GM12878 (cell line): ENCODE measurements at regions not wholly inside any gene's neighbourhood (a gene's known extent, or its start where the extent isn't known, plus 50 kb on each side); places are given as distances from the start of the nearest gene placed in this dataset.

Experiments used
- ATAC-seq: fragments of 200-7000 bp; cut with Tn5 transposase; 3 replicates; pipeline ENCODE4 v1.9.1; 2020; ENCODE audit warnings: mild to moderate bottlenecking, moderate library complexity
- BruUV-seq: library from RNA; stranded (reverse); fragments of 400-500 nt; replicated peaks from 2 replicates; lab custom pipeline; 2021; lab: Mats Ljungman, UMichigan
- CTCF ChIA-PET: fragments of 300-600 bp; sonication (Branson Sonifier 250); formaldehyde crosslinking; extraction: SDS; loops from one replicate; lab custom pipeline; 2021; ENCODE audit warnings: inconsistent platforms; lab: Yijun Ruan, JAX
- POLR2A ChIA-PET: fragments of 350-600 bp; formaldehyde crosslinking; extraction: SDS; loops from one replicate; lab custom pipeline; 2021; ENCODE audit warnings: inconsistent platforms; lab: Charles Lee
- RAD21 ChIA-PET: fragments of 300-600 bp; sonication (Branson Sonifier 250); formaldehyde crosslinking; loops from one replicate; lab custom pipeline; 2023; ENCODE audit warnings: antibody characterized with exemption; ENCODE audit not compliant: unreplicated experiment; lab: Charles Lee
- SMC1A ChIA-PET: fragments of 300-600 bp; sonication (Branson Sonifier 250); formaldehyde crosslinking; loops from one replicate; lab custom pipeline; 2023; ENCODE audit not compliant: unreplicated experiment, uncharacterized antibody; lab: Charles Lee
- DNase-seq: peaks from one replicate; pipeline ENCODE4 v3.0.0-alpha.2; 2011; ENCODE audit warnings: low read depth, low spot score
- FAIRE-seq: peaks from 3 replicates; lab custom pipeline; 2011; peaks lifted over from hg19 to GRCh38; lab: Jason Lieb, UNC
- H2AFZ ChIP-seq: 2 replicates; pipeline ENCODE4 v1.6.0; 2011; ENCODE audit warnings: low read depth, low read length, control low read depth; ENCODE audit not compliant: control insufficient read depth
- H3K27ac ChIP-seq: 2 replicates; pipeline ENCODE4 v1.5.1; 2011; ENCODE audit warnings: control low read depth; ENCODE audit not compliant: control insufficient read depth, insufficient read depth
- H3K27me3 ChIP-seq, 2 experiments: replicated peaks in 1 of 2; 2 replicates each; pipeline versions ENCODE4 v1.6.0 to v1.6.1; 2011; ENCODE audit warnings: low read length in 1 of 2; ENCODE audit not compliant: control insufficient read depth in 2 of 2, insufficient read depth in 2 of 2
- H3K36me3 ChIP-seq, 2 experiments: 2 replicates each; pipeline ENCODE4 v1.5.1; 2011; ENCODE audit warnings: low read length in 1 of 2; ENCODE audit not compliant: control insufficient read depth in 2 of 2, insufficient read depth in 2 of 2
- H3K4me1 ChIP-seq: 2 replicates; pipeline ENCODE4 v1.6.1; 2011; ENCODE audit warnings: mild to moderate bottlenecking, low read length, moderate library complexity, mixed read lengths; ENCODE audit not compliant: control insufficient read depth, insufficient read depth
- H3K4me2 ChIP-seq: 2 replicates; pipeline ENCODE4 v1.6.0; 2011; ENCODE audit warnings: control low read depth; ENCODE audit not compliant: control insufficient read depth, insufficient read depth
- H3K4me3 ChIP-seq: fragments of 200-600 bp; sonication (generic); 2 replicates; pipeline ENCODE4 v1.5.1; 2016
- H3K79me2 ChIP-seq: 2 replicates; pipeline ENCODE4 v1.6.0; 2011; ENCODE audit warnings: low read length; ENCODE audit not compliant: control insufficient read depth, insufficient read depth
- H3K9ac ChIP-seq: 2 replicates; pipeline ENCODE4 v1.8.0; 2011; ENCODE audit warnings: low read length, control low read depth, mixed read lengths; ENCODE audit not compliant: control insufficient read depth, insufficient read depth
- H3K9me3 ChIP-seq: replicated peaks from 3 replicates; pipeline ENCODE4 v1.5.1; 2011; ENCODE audit warnings: mild to moderate bottlenecking, low read length; ENCODE audit not compliant: control insufficient read depth, insufficient read depth
- H4K20me1 ChIP-seq: 2 replicates; pipeline ENCODE4 v1.6.0; 2011; ENCODE audit not compliant: control insufficient read depth, insufficient read depth
- BMI1 ChIP-seq: fragments of 450-650 bp; IDR thresholded peaks from 2 replicates; pipeline ENCODE4 v1.6.1; 2016; ENCODE audit warnings: mild to moderate bottlenecking, moderate library complexity, borderline replicate concordance
- IKZF2 ChIP-seq, 2 experiments: fragments of 450-650 bp; IDR thresholded peaks; 2 replicates each; pipeline ENCODE4 v1.6.1; 2017; ENCODE audit warnings: mild to moderate bottlenecking in 2 of 2, moderate library complexity in 2 of 2
- PRDM15 ChIP-seq: fragments of 450-650 bp; formaldehyde crosslinking; IDR thresholded peaks from 2 replicates; pipeline ENCODE4 v1.4.0; 2020; ENCODE audit warnings: mild to moderate bottlenecking, moderate library complexity
- USF2 ChIP-seq: IDR thresholded peaks from 2 replicates; pipeline ENCODE4 v1.6.1; 2011; ENCODE audit warnings: low read depth, low read length, improper control_type of control experiment, borderline replicate concordance
- ZNF592 ChIP-seq: fragments of 450-650 bp; IDR thresholded peaks from 2 replicates; pipeline ENCODE4 v1.6.1; 2017; ENCODE audit warnings: mild to moderate bottlenecking, moderate library complexity
- WGBS: methylation state at CpG from one replicate; pipeline ENCODE4 v1.1.6; 2016; ENCODE audit warnings: low lambda C conversion rate; ENCODE audit not compliant: insufficient replicate concordance, insufficient coverage; ENCODE audit errors: missing lambda C conversion rate; 5-methylcytosine and 5-hydroxymethylcytosine counted together
- in situ Hi-C: fragments of 300-500 bp; cut with MboI; formaldehyde crosslinking; loops from 9 replicates; pipeline ENCODE4 v1.14.3; 2018; ENCODE audit warnings: mixed read lengths
- intact Hi-C: fragments of 100-400 bp; cut with micrococcal nuclease; formaldehyde crosslinking; loops from one replicate; pipeline ENCODE4 v1.14.2; 2022; ENCODE audit not compliant: unreplicated experiment
- TF ChIP-seq, protein P1 (sequence below): fragments of 450-650 bp; IDR thresholded peaks from 2 replicates; pipeline ENCODE4 v1.6.1; 2018; ENCODE audit warnings: borderline replicate concordance, mild to moderate bottlenecking; ENCODE audit not compliant: partially characterized antibody
- TF ChIP-seq, protein P2 (sequence below): IDR thresholded peaks from 2 replicates; pipeline ENCODE4 v1.6.1; 2012; ENCODE audit warnings: low read depth, low read length, improper control_type of control experiment

DNA sequence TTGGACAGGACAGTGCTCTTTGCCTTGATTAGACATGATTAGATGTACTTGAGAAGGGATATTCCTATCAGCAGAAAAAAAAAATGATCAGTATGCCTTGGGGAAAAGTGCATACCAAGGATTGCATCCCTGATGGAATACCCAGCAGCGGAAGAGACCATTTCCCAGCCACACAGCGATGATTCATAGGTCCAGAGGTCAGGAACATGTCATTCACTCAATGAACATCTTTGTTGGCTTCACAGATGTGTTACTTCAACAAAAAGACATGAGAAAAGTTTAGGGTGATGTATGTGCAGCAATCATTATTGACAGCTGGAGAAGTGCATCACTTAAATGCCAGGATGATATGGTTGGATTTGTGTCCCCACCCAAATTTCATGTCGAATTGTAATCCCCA lies 293.5 kb downstream of the ZNF674 start (continued):
- no peak for TF ChIP-seq PRDM15 (CRISPR knock-in tag)

DNA sequence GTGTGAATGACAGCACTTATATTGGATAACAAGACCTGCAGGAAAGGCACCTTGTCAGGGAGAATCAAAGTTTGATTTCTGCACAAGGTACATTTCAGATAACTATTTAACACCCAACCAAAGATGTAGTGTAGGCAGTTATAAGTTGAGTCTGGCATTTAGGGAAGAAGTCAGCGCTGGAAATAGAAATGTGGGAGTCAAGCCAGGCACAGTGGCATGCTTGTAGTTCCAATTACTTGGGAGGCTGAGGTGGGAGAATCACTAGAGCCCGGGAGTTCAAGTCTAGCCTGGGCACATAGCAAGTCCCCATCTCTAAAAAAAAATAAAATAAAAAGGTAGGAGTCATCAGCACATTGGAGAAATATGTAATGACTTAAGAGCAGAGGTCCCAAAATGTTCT lies 295.1 kb downstream of the ZNF674 start:
- Histone ChIP-seq H3K4me2 (no peak overlapping the region), H3K4me1 (no peaks in the 10 kb centered on the region), H3K79me2 (no peaks in the 10 kb centered on the region), H3K27me3 (no peaks in the 10 kb centered on the region), H3K9ac (no peak overlapping the region), H3K4me3 (no peak overlapping the region), H4K20me1 (no peaks in the 10 kb centered on the region), H3K9me3 (no peaks in the 10 kb centered on the region), H2AFZ (no peak overlapping the region), H3K27ac (no peak overlapping the region), H3K36me3 (no peaks in the 10 kb centered on the region)
- DNase-seq (no peak), ATAC-seq (no peak), FAIRE-seq (no peak)
- RAD21 ChIA-PET: no interaction called here
- POLR2A ChIA-PET: no interaction called here
- in situ Hi-C loops (no loop called here), intact Hi-C loops (no loop called here)
- WGBS: 3% methylated on average over 2 of the region's 2 CpGs
- SMC1A ChIA-PET: no interaction called here
- CTCF ChIA-PET: no interaction called here
- BruUV-seq: no TSS peak
- TF ChIP-seq ZNF592: no peak
- TF ChIP-seq, protein P1, sequence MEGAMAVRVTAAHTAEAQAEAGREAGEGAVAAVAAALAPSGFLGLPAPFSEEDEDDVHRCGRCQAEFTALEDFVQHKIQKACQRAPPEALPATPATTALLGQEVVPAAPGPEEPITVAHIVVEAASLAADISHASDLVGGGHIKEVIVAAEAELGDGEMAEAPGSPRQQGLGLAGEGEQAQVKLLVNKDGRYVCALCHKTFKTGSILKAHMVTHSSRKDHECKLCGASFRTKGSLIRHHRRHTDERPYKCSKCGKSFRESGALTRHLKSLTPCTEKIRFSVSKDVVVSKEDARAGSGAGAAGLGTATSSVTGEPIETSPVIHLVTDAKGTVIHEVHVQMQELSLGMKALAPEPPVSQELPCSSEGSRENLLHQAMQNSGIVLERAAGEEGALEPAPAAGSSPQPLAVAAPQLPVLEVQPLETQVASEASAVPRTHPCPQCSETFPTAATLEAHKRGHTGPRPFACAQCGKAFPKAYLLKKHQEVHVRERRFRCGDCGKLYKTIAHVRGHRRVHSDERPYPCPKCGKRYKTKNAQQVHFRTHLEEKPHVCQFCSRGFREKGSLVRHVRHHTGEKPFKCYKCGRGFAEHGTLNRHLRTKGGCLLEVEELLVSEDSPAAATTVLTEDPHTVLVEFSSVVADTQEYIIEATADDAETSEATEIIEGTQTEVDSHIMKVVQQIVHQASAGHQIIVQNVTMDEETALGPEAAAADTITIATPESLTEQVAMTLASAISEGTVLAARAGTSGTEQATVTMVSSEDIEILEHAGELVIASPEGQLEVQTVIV: no peak
- TF ChIP-seq USF2: no peak
- TF ChIP-seq, protein P2, sequence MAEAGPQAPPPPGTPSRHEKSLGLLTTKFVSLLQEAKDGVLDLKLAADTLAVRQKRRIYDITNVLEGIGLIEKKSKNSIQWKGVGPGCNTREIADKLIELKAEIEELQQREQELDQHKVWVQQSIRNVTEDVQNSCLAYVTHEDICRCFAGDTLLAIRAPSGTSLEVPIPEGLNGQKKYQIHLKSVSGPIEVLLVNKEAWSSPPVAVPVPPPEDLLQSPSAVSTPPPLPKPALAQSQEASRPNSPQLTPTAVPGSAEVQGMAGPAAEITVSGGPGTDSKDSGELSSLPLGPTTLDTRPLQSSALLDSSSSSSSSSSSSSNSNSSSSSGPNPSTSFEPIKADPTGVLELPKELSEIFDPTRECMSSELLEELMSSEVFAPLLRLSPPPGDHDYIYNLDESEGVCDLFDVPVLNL: no peak
- TF ChIP-seq BMI1: no peak
- no peak for TF ChIP-seq IKZF2 (IDR thresholded peaks at IDR 0.05)
